Neuronal stem cell (in vitro differentiated cells): ENCODE measurements at regions not wholly inside any gene's neighbourhood (a gene's known extent, or its start where the extent isn't known, plus 50 kb on each side); places are given as distances from the start of the nearest gene placed in this dataset.

Experiments used
- DNase-seq: peaks from one replicate; pipeline ENCODE4 v3.0.0-alpha.2; 2013; ENCODE audit warnings: low spot score
- H2AFZ ChIP-seq: one replicate; pipeline ENCODE4 v1.6.1; 2013; ENCODE audit warnings: mild to moderate bottlenecking, low read length, inconsistent platforms
- H2AK5ac ChIP-seq: 2 replicates; pipeline ENCODE4 v1.6.1; 2013; ENCODE audit warnings: low read depth, mild to moderate bottlenecking, inconsistent platforms, low read length, moderate library complexity, mixed read lengths
- H2BK120ac ChIP-seq: 2 replicates; pipeline ENCODE4 v1.6.1; 2013; ENCODE audit warnings: low read depth, mild to moderate bottlenecking, inconsistent platforms, low read length, moderate library complexity, mixed read lengths
- H2BK12ac ChIP-seq: one replicate; pipeline ENCODE4 v1.6.1; 2013; ENCODE audit warnings: low read length, inconsistent platforms
- H2BK15ac ChIP-seq: 2 replicates; pipeline ENCODE4 v1.6.1; 2013; ENCODE audit warnings: mild to moderate bottlenecking, low read length, inconsistent platforms, mixed read lengths
- H2BK5ac ChIP-seq: one replicate; pipeline ENCODE4 v1.6.1; 2013; ENCODE audit warnings: inconsistent platforms, mild to moderate bottlenecking, low read length, moderate library complexity
- H3K14ac ChIP-seq: one replicate; pipeline ENCODE4 v1.6.1; 2013; ENCODE audit warnings: low read length, inconsistent platforms
- H3K18ac ChIP-seq: 2 replicates; pipeline ENCODE4 v1.6.1; 2013; ENCODE audit warnings: low read length, inconsistent platforms
- H3K23ac ChIP-seq: 2 replicates; pipeline ENCODE4 v1.6.1; 2013; ENCODE audit warnings: low read depth, mild to moderate bottlenecking, mixed read lengths, low read length, inconsistent platforms; ENCODE audit not compliant: poor library complexity
- H3K27ac ChIP-seq: replicated peaks from 3 replicates; pipeline ENCODE4 v1.5.1; 2013; ENCODE audit warnings: low read length, inconsistent platforms
- H3K27me3 ChIP-seq, 3 experiments: 2 replicates each; pipeline ENCODE4 v1.6.1; 2013; ENCODE audit warnings: low read length in 3 of 3, mild to moderate bottlenecking in 2 of 3, inconsistent platforms in 1 of 3, low read depth in 1 of 3, mixed read lengths in 1 of 3, moderate library complexity in 1 of 3; ENCODE audit not compliant: control insufficient read depth in 3 of 3, insufficient read depth in 3 of 3
- H3K36me3 ChIP-seq, 2 donors: replicated peaks in 1 of 2; 2 replicates each; pipeline ENCODE4 v1.6.1; 2013; ENCODE audit warnings: low read length in 2 of 2; ENCODE audit not compliant: control insufficient read depth in 2 of 2, insufficient read depth in 2 of 2
- H3K4ac ChIP-seq: 2 replicates; pipeline ENCODE4 v1.6.1; 2013; ENCODE audit warnings: inconsistent platforms, mild to moderate bottlenecking, low read length, moderate library complexity
- H3K4me1 ChIP-seq, 2 donors: 1 replicate in 1 of 2; 2 replicates in 1 of 2; pipeline ENCODE4 v1.6.1; 2013; ENCODE audit warnings: low read length in 2 of 2, low read depth in 1 of 2; ENCODE audit not compliant: control insufficient read depth in 2 of 2, insufficient read depth in 1 of 2
- H3K4me2 ChIP-seq: one replicate; pipeline ENCODE4 v1.6.1; 2013; ENCODE audit warnings: mild to moderate bottlenecking, low read length, inconsistent platforms; ENCODE audit not compliant: insufficient read depth, poor library complexity, severe bottlenecking
- H3K4me3 ChIP-seq, 2 donors: 2 replicates each; pipeline ENCODE4 v1.5.1; 2013; ENCODE audit warnings: low read length in 2 of 2, mild to moderate bottlenecking in 2 of 2, inconsistent platforms in 1 of 2, moderate library complexity in 1 of 2
- H3K79me1 ChIP-seq: one replicate; pipeline ENCODE4 v1.6.1; 2013; ENCODE audit warnings: low read depth, mild to moderate bottlenecking, inconsistent platforms, low read length, moderate library complexity
- H3K9ac ChIP-seq: one replicate; pipeline ENCODE4 v1.6.1; 2013; ENCODE audit warnings: mild to moderate bottlenecking, low read depth, low read length, inconsistent platforms; ENCODE audit not compliant: poor library complexity
- H3K9me3 ChIP-seq, 2 donors: replicated peaks in 1 of 2; 2 replicates each; pipeline versions ENCODE3 to v1.6.1; 2013; ENCODE audit warnings: low read length in 2 of 2, mild to moderate bottlenecking in 2 of 2, inconsistent platforms in 1 of 2, low read depth in 1 of 2, mixed read lengths in 1 of 2, moderate library complexity in 1 of 2; ENCODE audit not compliant: control insufficient read depth in 2 of 2, insufficient read depth in 1 of 2
- H4K8ac ChIP-seq: one replicate; pipeline ENCODE4 v1.6.1; 2013; ENCODE audit warnings: low read depth, mild to moderate bottlenecking, inconsistent platforms, low read length, moderate library complexity
- H4K91ac ChIP-seq: one replicate; pipeline ENCODE4 v1.6.1; 2013; ENCODE audit warnings: low read length, low read depth, mild to moderate bottlenecking, inconsistent platforms; ENCODE audit not compliant: poor library complexity
- WGBS, 2 donors: extraction: QIAGEN DNeasy Blood & Tissue Kit; methylation state at CpG; one replicate each; pipeline ENCODE4 v1.1.7; 2013; ENCODE audit warnings: missing lambda C conversion rate in 2 of 2, mixed read lengths in 1 of 2; ENCODE audit not compliant: insufficient read length in 2 of 2, insufficient replicate concordance in 1 of 2; ENCODE audit errors: extremely low coverage in 2 of 2; 5-methylcytosine and 5-hydroxymethylcytosine counted together

GRCh38 chr6:104321301-104321700 is 538.4 kb downstream of the HACE1 start:
- Histone ChIP-seq H2AFZ (no peak overlapping the region), H2AK5ac (no peak overlapping the region), H3K9ac (no peak overlapping the region), H3K4me2 (no peak overlapping the region), H3K9me3 (no peaks in the 10 kb centered on the region), H4K91ac (no peak overlapping the region), H3K14ac (no peak overlapping the region), H3K79me1 (no peaks in the 10 kb centered on the region), H2BK5ac (no peak overlapping the region), H3K36me3 (no peaks in the 10 kb centered on the region), H2BK15ac (no peak overlapping the region), H3K4ac (no peak overlapping the region), H2BK120ac (no peak overlapping the region), H4K8ac (no peak overlapping the region), H3K18ac (no peak overlapping the region), H3K4me1 (no peaks in the 10 kb centered on the region), H3K23ac (no peak overlapping the region), H3K27me3 (peaks cover 0 to 2% (median 0%) of the 10 kb centered on the region in 3 experiments), H2BK12ac (no peak overlapping the region), H3K27ac (no peak overlapping the region), H3K4me3 (no peak overlapping the region)
- no peak for DNase-seq
- no CpG with 5 or more reads among the region's 1 CpG for WGBS, 2 donors

- Histone ChIP-seq H3K14ac (no peak overlapping the region), H3K79me1 (no peaks in the 10 kb centered on the region), H2AFZ (no peak overlapping the region), H2BK5ac (no peak overlapping the region), H2BK12ac (no peak overlapping the region), H2BK120ac (no peak overlapping the region), H3K23ac (no peak overlapping the region), H4K8ac (no peak overlapping the region), H3K18ac (no peak overlapping the region), H3K9me3 (no peaks in the 10 kb centered on the region), H3K36me3 (no peaks in the 10 kb centered on the region), H3K4me2 (no peak overlapping the region), H3K4me3 (no peak overlapping the region), H3K4me1 (no peaks in the 10 kb centered on the region), H3K9ac (no peak overlapping the region), H4K91ac (no peak overlapping the region), H2BK15ac (no peak overlapping the region), H3K27me3 (peaks cover 0 to 2% (median 0%) of the 10 kb centered on the region in 3 experiments), H3K4ac (no peak overlapping the region), H2AK5ac (no peak overlapping the region), H3K27ac (no peak overlapping the region)
- no peak for DNase-seq
- no CpG with 5 or more reads among the region's 4 CpGs for WGBS, 2 donors
Observed at GRCh38 chr6:104320896-104321295, 538.8 kb downstream of the HACE1 start.

GRCh38 chr6:104312851-104313250 is 546.9 kb downstream of the HACE1 start:
- no peak overlapping the region for H3K23ac ChIP-seq
- H2BK120ac ChIP-seq: no peak overlapping the region
- H4K8ac ChIP-seq: no peak overlapping the region
- no peaks in the 10 kb centered on the region for H3K9me3 ChIP-seq
- no peak overlapping the region for H2AK5ac ChIP-seq
- WGBS, 2 donors: no CpG with 5 or more reads among the region's 3 CpGs
- no peak overlapping the region for H3K18ac ChIP-seq
- no peak for DNase-seq
- H2BK15ac ChIP-seq: no peak overlapping the region
- no peak overlapping the region for H3K14ac ChIP-seq
- H4K91ac ChIP-seq: no peak overlapping the region
- no peaks in the 10 kb centered on the region for H3K27me3 ChIP-seq
- H3K36me3 ChIP-seq: no peaks in the 10 kb centered on the region
- H3K4me2 ChIP-seq: no peak overlapping the region
- no peak overlapping the region for H3K9ac ChIP-seq
- no peak overlapping the region for H2BK5ac ChIP-seq
- H3K27ac ChIP-seq: no peak overlapping the region
- no peaks in the 10 kb centered on the region for H3K4me1 ChIP-seq
- H2AFZ ChIP-seq: no peak overlapping the region
- no peak overlapping the region for H3K4me3 ChIP-seq
- H3K4ac ChIP-seq: no peak overlapping the region
- H2BK12ac ChIP-seq: no peak overlapping the region
- H3K79me1 ChIP-seq: no peaks in the 10 kb centered on the region

GRCh38 chr6:104306211-104306610 is 553.5 kb downstream of the HACE1 start:
- no peaks in the 10 kb centered on the region for H3K27me3 ChIP-seq
- H3K23ac ChIP-seq: no peak overlapping the region
- H4K8ac ChIP-seq: no peak overlapping the region
- no peak overlapping the region for H3K9ac ChIP-seq
- no CpG with 5 or more reads among the region's 2 CpGs for WGBS, 2 donors
- H2AFZ ChIP-seq: no peak overlapping the region
- H3K79me1 ChIP-seq: no peaks in the 10 kb centered on the region
- no peak overlapping the region for H3K27ac ChIP-seq
- no peaks in the 10 kb centered on the region for H3K9me3 ChIP-seq
- no peak for DNase-seq
- no peak overlapping the region for H2BK5ac ChIP-seq
- H2BK12ac ChIP-seq: no peak overlapping the region
- no peak overlapping the region for H3K4me2 ChIP-seq
- H4K91ac ChIP-seq: no peak overlapping the region
- no peaks in the 10 kb centered on the region for H3K36me3 ChIP-seq
- no peaks in the 10 kb centered on the region for H3K4me1 ChIP-seq
- no peak overlapping the region for H3K18ac ChIP-seq
- H2BK15ac ChIP-seq: no peak overlapping the region
- H3K4me3 ChIP-seq: no peak overlapping the region
- no peak overlapping the region for H2AK5ac ChIP-seq
- no peak overlapping the region for H3K14ac ChIP-seq
- no peak overlapping the region for H3K4ac ChIP-seq
- H2BK120ac ChIP-seq: no peak overlapping the region
